Lower lobe of right lung (tissue), 2 donors: ENCODE measurements at regions not wholly inside any gene's neighbourhood (a gene's known extent, or its start where the extent isn't known, plus 50 kb on each side); places are given as distances from the start of the nearest gene placed in this dataset.

ENCODE experiments used
- ATAC-seq, 2 donors: fragments of 200-7000 bp; cut with Tn5 transposase; one replicate each; pipeline ENCODE4 v1.9.1; 2020 to 2022; ENCODE audit warnings: mild to moderate bottlenecking in 2 of 2, moderate library complexity in 2 of 2
- DNase-seq: peaks from one replicate; pipeline ENCODE4 v3.0.0-alpha.2; 2020
- H3K27ac ChIP-seq: fragments of 200-600 bp; one replicate; pipeline ENCODE4 v1.8.0; 2022
- H3K27me3 ChIP-seq: fragments of 200-600 bp; one replicate; pipeline ENCODE4 v1.8.0; 2022; ENCODE audit warnings: low read depth
- H3K36me3 ChIP-seq: fragments of 200-600 bp; one replicate; pipeline ENCODE4 v1.8.0; 2022; ENCODE audit warnings: mild to moderate bottlenecking
- H3K4me1 ChIP-seq: fragments of 200-600 bp; one replicate; pipeline ENCODE4 v1.8.0; 2022
- H3K4me3 ChIP-seq: fragments of 200-600 bp; one replicate; pipeline ENCODE4 v1.8.0; 2022; ENCODE audit warnings: mild to moderate bottlenecking
- H3K9me3 ChIP-seq: fragments of 200-600 bp; one replicate; pipeline ENCODE4 v1.8.0; 2022
- intact Hi-C: fragments of 100-400 bp; cut with DNase I; formaldehyde crosslinking; loops from one replicate; pipeline ENCODE4 v1.11.0; 2022
- TF ChIP-seq, protein P1 (sequence below): fragments of 200-600 bp; IDR thresholded peaks from one replicate; pipeline ENCODE4 v1.8.0; 2022; ENCODE audit warnings: antibody characterized with exemption, mild to moderate bottlenecking
- donor health status: DM: no; HTN: yes; CAD: no; lungs with severe emphysema.

DNA sequence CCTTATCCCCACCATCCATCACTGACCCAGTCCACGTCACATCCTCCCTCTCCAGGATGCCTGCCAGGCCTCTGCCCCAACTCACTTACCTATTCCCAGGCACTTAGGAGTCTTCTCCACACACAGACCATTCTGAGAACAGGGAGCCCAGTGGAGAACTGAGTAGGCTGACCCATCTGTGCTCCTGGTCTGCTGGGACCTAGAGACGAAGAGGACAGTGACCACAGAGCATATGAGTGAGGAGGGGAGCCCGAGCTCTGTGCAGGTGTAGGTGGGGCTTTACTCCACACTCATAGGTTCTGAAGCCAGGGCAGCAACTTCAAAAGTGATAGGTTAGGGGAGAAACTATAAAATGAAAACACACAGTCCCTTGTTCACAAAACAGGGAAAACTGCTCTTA, 130.0 kb downstream of the NDUFA10 start:
- Histone ChIP-seq H3K27me3 (no peaks in the 10 kb centered on the region), H3K36me3 (no peaks in the 10 kb centered on the region), H3K4me3 (no peak overlapping the region), H3K27ac (no peak overlapping the region), H3K9me3 (no peaks in the 10 kb centered on the region), H3K4me1 (no peaks in the 10 kb centered on the region)
- intact Hi-C loops, result no loop called here
- DNase-seq (no peak), ATAC-seq (no peak)
- TF ChIP-seq, protein P1, sequence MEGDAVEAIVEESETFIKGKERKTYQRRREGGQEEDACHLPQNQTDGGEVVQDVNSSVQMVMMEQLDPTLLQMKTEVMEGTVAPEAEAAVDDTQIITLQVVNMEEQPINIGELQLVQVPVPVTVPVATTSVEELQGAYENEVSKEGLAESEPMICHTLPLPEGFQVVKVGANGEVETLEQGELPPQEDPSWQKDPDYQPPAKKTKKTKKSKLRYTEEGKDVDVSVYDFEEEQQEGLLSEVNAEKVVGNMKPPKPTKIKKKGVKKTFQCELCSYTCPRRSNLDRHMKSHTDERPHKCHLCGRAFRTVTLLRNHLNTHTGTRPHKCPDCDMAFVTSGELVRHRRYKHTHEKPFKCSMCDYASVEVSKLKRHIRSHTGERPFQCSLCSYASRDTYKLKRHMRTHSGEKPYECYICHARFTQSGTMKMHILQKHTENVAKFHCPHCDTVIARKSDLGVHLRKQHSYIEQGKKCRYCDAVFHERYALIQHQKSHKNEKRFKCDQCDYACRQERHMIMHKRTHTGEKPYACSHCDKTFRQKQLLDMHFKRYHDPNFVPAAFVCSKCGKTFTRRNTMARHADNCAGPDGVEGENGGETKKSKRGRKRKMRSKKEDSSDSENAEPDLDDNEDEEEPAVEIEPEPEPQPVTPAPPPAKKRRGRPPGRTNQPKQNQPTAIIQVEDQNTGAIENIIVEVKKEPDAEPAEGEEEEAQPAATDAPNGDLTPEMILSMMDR, result no peak

DNA sequence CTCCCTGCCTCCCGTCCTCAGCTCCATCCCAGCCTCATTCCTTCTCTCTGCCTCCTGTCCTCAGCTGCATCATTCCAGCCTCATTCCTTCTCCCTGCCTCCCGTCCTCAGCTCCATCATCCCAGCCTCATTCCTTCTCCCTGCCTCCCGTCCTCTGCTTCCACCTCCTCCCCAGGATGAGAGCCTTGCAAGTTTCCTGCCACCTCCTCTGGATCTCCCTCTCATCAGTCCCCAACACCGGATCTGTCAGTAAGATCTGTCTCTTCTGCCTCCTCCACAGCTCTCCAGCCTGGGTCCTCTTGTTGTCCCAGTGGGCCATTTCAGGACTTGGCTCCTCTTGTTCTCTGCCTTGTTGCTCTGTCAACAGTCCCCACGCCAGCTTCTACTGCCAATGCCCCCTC, 130.9 kb downstream of the NDUFA10 start:
- TF ChIP-seq, protein P1, result no peak
- DNase-seq (no peak), ATAC-seq (no peak)
- Histone ChIP-seq H3K27me3 (no peaks in the 10 kb centered on the region), H3K27ac (no peak overlapping the region), H3K4me3 (no peak overlapping the region), H3K4me1 (no peaks in the 10 kb centered on the region), H3K36me3 (no peaks in the 10 kb centered on the region), H3K9me3 (no peaks in the 10 kb centered on the region)
- intact Hi-C loops, result no loop called here

DNA sequence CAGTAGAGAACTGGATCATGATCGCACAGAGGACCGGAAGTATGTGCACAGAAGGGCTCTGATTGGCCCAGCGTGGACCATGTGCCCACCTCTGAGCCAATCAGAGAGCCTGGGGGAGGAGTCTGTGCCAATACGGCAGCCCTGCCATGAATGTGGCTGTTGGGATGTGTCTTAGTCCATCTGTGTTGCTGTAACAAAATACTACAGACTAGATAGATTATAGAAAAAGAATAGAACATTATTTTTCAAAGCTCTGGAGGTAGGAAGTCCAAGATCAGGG, 132.0 kb downstream of the NDUFA10 start:
- DNase-seq, result no peak
- Histone ChIP-seq H3K4me3 (no peak overlapping the region), H3K27me3 (no peaks in the 10 kb centered on the region), H3K9me3 (no peaks in the 10 kb centered on the region), H3K36me3 (no peaks in the 10 kb centered on the region), H3K4me1 (no peaks in the 10 kb centered on the region), H3K27ac (no peak overlapping the region)
- intact Hi-C loops, result no loop called here
- no peak for ATAC-seq
- TF ChIP-seq, protein P1, result no peak

DNA sequence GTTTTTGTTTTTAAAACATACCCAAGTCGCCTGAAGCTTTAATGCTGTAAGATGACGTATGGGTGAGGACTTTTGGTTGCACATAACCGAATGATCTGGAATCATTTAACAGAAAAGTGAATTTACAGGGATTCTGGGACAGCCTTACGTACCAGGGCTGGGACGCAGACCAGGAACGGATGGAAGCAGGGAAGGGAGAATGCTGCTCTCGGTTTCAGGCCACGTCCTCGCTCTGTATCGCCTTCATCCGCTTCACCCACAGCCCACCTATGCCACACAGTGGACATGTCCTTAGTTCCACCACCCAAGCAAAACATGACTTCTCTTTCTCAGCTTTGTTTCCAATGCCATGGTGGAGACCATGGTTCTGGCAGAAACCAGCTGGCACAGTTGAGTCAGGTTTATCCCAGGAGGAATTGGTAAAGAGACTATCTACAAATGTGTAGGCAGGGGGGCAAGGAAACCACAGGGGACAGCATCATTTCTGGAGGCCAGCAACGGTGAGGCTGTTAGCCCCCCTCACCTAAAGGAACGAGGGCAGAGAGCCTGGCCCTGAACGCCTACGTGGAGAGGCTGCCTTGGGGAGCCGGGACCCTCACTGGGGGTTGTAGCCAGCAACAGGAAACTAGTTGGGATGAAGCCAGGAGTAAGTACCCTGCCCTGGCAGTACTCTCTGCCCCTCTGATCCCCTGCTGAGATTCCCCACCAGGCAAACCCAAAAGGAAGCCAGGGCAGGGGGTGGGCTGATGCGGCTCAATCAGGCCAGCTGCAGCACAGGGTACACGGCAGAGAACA, 132.5 kb downstream of the NDUFA10 start:
- Histone ChIP-seq H3K27ac (no peak overlapping the region), H3K4me3 (no peak overlapping the region), H3K36me3 (no peaks in the 10 kb centered on the region), H3K4me1 (no peaks in the 10 kb centered on the region), H3K9me3 (no peaks in the 10 kb centered on the region), H3K27me3 (no peaks in the 10 kb centered on the region)
- intact Hi-C loops, result no loop called here
- no peak for ATAC-seq
- TF ChIP-seq, protein P1, result no peak
- no peak for DNase-seq

DNA sequence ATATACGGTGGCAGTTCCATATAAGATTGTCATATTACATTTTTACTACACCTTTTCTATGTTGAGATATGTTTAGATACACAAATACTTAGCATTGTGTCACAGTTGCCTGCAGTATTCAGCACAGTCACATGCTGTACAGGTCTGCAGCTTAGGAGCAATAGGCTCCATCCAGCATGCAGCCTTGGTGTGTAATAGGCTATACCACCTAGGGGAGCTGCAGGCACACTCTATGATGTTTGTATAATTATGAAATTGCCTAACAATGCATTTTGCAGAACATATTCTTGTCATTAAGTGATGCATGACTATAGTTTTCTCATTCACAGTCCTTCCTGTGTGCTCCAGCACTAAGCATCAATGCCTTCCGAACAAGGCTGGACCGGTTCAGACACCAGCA, 133.4 kb downstream of the NDUFA10 start:
- intact Hi-C loops, result no loop called here
- H3K27ac ChIP-seq, result no peak overlapping the region
- no peak overlapping the region for H3K4me3 ChIP-seq
- no peaks in the 10 kb centered on the region for H3K36me3 ChIP-seq
- no peaks in the 10 kb centered on the region for H3K27me3 ChIP-seq
- DNase-seq (no peak), ATAC-seq (no peak)
- TF ChIP-seq, protein P1, result no peak
- H3K4me1 ChIP-seq, result no peaks in the 10 kb centered on the region
- peaks cover 1% of the 10 kb centered on the region for H3K9me3 ChIP-seq
